ENCODE measurements at regions not wholly inside any gene's neighbourhood (a gene's known extent, or its start where the extent isn't known, plus 50 kb on each side); places are given as distances from the start of the nearest gene placed in this dataset.

DNA sequence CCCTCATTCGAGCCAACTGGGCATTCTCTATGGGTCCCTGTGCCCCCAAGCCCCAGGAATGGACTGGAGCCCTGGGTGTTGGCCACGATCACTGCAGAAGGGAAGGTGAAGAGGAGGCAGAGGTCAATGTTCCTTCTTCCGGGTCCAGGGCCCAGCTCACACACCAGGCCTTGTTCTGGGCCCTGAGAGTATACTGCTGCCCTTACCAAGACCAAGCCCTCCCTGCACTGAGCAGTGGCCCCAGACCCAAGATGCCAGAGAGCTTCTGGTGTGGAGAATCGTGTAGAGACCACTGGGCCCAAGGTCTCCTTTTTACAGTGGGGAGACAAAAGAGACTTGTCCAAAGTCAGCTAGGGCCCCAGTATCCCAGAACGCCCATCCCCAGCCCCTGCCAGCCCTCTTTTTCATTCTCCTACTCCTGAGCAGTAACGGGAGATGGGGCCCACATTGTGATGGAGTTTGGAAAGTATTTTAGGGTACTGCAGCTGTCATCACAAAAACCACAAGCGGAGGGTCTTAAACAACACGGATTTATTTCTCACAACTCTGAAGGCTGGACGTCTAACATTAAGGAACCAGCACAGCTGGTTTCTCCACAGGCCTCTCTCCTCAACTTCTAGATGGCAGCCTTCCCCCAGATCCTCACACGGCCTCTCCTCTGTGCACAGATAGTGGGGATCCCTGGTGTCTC is 79.4 kb downstream of the PDGFA start:
- Histone ChIP-seq H3K27ac (ENCODE audit: low read length) (no peak overlapping the region), H4K20me1 (ENCODE audit: insufficient read depth, low read length) (no peaks in the 10 kb centered on the region), H3K4me1 (ENCODE audit: insufficient read depth, low read length) (no peaks in the 10 kb centered on the region), H3K36me3 (ENCODE audit: insufficient read depth, low read length) (no peaks in the 10 kb centered on the region), H3K4me3 (ENCODE audit: low read depth in 1 of 2, low read length in 2 of 2) (no peak overlapping the region), H3K4me2 (ENCODE audit: insufficient read depth, low read length) (no peak overlapping the region), H3K9ac (ENCODE audit: low read depth, low read length) (no peak overlapping the region), H3K79me2 (ENCODE audit: insufficient read depth, low read length) (no peaks in the 10 kb centered on the region), H2AFZ (ENCODE audit: low read depth, low read length) (no peak overlapping the region), H3K27me3 (ENCODE audit: insufficient read depth, low read length, poor library complexity) (no peaks in the 10 kb centered on the region), H3K9me3 (ENCODE audit: insufficient read depth, low read length, severe bottlenecking) (peaks cover 7% of the 10 kb centered on the region)
- TF ChIP-seq, protein P1, sequence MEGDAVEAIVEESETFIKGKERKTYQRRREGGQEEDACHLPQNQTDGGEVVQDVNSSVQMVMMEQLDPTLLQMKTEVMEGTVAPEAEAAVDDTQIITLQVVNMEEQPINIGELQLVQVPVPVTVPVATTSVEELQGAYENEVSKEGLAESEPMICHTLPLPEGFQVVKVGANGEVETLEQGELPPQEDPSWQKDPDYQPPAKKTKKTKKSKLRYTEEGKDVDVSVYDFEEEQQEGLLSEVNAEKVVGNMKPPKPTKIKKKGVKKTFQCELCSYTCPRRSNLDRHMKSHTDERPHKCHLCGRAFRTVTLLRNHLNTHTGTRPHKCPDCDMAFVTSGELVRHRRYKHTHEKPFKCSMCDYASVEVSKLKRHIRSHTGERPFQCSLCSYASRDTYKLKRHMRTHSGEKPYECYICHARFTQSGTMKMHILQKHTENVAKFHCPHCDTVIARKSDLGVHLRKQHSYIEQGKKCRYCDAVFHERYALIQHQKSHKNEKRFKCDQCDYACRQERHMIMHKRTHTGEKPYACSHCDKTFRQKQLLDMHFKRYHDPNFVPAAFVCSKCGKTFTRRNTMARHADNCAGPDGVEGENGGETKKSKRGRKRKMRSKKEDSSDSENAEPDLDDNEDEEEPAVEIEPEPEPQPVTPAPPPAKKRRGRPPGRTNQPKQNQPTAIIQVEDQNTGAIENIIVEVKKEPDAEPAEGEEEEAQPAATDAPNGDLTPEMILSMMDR (IDR thresholded peaks at IDR 0.05; ENCODE audit: borderline replicate concordance, extremely low read depth, low read length, poor library complexity, severe bottlenecking), result no peak
- TF ChIP-seq EZH2 (IDR thresholded peaks at IDR 0.05; ENCODE audit: borderline replicate concordance, low read depth, low read length, severe bottlenecking), result no peak
- ATAC-seq (ENCODE audit: insufficient read depth, low read depth) (no peak), DNase-seq (no peak)

DNA sequence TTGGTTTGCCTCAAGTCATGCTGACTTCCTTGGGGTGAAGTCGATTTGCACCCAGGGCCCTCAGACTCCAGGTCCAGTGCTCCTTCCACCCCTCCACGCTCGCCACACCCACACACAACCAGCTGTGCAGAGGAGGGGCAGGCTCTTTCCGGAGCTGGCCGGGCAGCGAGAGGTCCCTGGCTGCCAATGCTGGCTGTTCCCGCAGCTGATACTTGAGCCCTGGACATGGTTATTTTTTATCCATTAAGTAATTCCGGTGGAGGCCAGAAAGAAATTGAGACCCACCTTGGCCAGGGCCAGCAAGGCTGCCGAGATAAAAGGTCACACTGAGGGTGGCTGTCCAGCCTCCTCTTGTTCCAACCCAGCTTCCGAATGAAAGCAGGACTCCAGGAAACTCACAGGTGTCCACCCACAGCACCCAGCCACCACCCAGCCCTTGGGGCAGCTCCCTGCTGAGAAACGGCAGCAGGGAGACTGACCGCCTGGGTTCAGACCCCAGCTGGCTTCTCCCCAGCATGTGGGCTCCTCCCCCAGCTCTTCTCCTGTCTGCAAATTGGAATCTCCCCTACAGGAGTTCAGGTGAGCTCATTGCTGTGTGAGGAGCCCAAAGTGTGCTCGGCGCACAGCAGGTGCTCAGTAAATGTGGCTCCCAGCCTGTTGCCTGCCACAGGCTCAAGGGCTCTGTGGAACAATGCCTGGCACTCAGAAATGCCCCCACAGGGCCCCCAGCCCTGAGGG is 77.8 kb downstream of the PDGFA start:
- no peak overlapping the region for H3K9ac ChIP-seq (ENCODE audit: low read depth, low read length)
- TF ChIP-seq, protein P1 (IDR thresholded peaks at IDR 0.05; ENCODE audit: borderline replicate concordance, extremely low read depth, low read length, poor library complexity, severe bottlenecking), result no peak
- no peak for TF ChIP-seq EZH2 (IDR thresholded peaks at IDR 0.05; ENCODE audit: borderline replicate concordance, low read depth, low read length, severe bottlenecking)
- H3K9me3 ChIP-seq (ENCODE audit: insufficient read depth, low read length, severe bottlenecking), result peaks cover 7% of the 10 kb centered on the region
- H3K4me2 ChIP-seq (ENCODE audit: insufficient read depth, low read length), result no peak overlapping the region
- no peaks in the 10 kb centered on the region for H3K79me2 ChIP-seq (ENCODE audit: insufficient read depth, low read length)
- no peak overlapping the region for H3K4me3 ChIP-seq (ENCODE audit: low read depth in 1 of 2, low read length in 2 of 2)
- H3K36me3 ChIP-seq (ENCODE audit: insufficient read depth, low read length), result no peaks in the 10 kb centered on the region
- no peak overlapping the region for H3K27ac ChIP-seq (ENCODE audit: low read length)
- H3K27me3 ChIP-seq (ENCODE audit: insufficient read depth, low read length, poor library complexity), result no peaks in the 10 kb centered on the region
- ATAC-seq (ENCODE audit: insufficient read depth, low read depth), result no peak
- DNase-seq, result no peak
- H3K4me1 ChIP-seq (ENCODE audit: insufficient read depth, low read length), result no peaks in the 10 kb centered on the region
- no peaks in the 10 kb centered on the region for H4K20me1 ChIP-seq (ENCODE audit: insufficient read depth, low read length)
- no peak overlapping the region for H2AFZ ChIP-seq (ENCODE audit: low read depth, low read length)

DNA sequence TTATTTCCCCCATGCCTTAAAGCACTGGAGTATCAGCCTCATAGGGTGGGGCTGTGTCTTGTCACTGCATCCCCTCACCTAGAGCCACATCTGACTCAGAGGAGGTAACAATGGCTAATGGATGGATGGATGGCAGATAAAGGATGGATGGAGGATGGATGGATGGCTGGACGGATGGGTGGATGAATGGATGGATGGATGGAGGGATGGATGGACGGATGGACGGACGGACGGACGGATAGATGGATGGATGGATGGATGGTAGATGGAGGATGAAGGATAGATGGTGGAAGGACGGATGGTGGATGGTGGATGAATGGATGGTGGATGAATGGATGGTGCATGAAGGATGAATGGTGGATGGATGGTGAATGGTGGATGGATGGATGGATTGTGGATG is 77.2 kb downstream of the PDGFA start:
- H3K27me3 ChIP-seq (ENCODE audit: insufficient read depth, low read length, poor library complexity), result no peaks in the 10 kb centered on the region
- H3K79me2 ChIP-seq (ENCODE audit: insufficient read depth, low read length), result no peaks in the 10 kb centered on the region
- ATAC-seq (ENCODE audit: insufficient read depth, low read depth) (no peak), DNase-seq (no peak)
- TF ChIP-seq EZH2 (IDR thresholded peaks at IDR 0.05; ENCODE audit: borderline replicate concordance, low read depth, low read length, severe bottlenecking), result no peak
- TF ChIP-seq, protein P1 (IDR thresholded peaks at IDR 0.05; ENCODE audit: borderline replicate concordance, extremely low read depth, low read length, poor library complexity, severe bottlenecking), result no peak
- H3K4me3 ChIP-seq (ENCODE audit: low read depth in 1 of 2, low read length in 2 of 2), result no peak overlapping the region
- no peaks in the 10 kb centered on the region for H3K36me3 ChIP-seq (ENCODE audit: insufficient read depth, low read length)
- H3K4me1 ChIP-seq (ENCODE audit: insufficient read depth, low read length), result no peaks in the 10 kb centered on the region
- H4K20me1 ChIP-seq (ENCODE audit: insufficient read depth, low read length), result no peaks in the 10 kb centered on the region
- no peak overlapping the region for H3K27ac ChIP-seq (ENCODE audit: low read length)
- no peak overlapping the region for H2AFZ ChIP-seq (ENCODE audit: low read depth, low read length)
- peaks cover 7% of the 10 kb centered on the region for H3K9me3 ChIP-seq (ENCODE audit: insufficient read depth, low read length, severe bottlenecking)
- H3K4me2 ChIP-seq (ENCODE audit: insufficient read depth, low read length), result no peak overlapping the region
- no peak overlapping the region for H3K9ac ChIP-seq (ENCODE audit: low read depth, low read length)
